ENCODE measurements at regions not wholly inside any gene's neighbourhood (a gene's known extent, or its start where the extent isn't known, plus 50 kb on each side); places are given as distances from the start of the nearest gene placed in this dataset.

DNA sequence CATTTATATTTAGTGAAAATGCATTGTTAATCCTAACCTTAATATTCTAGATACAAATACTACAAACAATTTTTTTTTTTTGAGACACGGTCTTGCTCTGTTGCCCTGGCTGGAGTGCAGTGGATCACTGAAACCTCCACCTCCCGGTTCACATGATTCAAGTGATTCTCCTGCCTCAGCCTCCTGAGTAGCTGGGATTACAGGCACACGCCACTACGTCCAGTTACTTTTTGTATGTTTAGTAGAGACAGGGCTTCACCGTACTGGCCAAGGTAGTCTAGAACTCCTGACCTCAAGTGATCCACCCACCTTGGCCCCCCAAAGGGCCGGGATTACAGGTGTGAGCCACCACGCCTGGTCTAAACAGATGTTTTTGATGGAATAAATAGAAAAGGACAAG lies 361.5 kb upstream of the NECTIN3 start:
- DNase-seq (ENCODE audit: low read depth), result no peak
- TF ChIP-seq, protein P1, sequence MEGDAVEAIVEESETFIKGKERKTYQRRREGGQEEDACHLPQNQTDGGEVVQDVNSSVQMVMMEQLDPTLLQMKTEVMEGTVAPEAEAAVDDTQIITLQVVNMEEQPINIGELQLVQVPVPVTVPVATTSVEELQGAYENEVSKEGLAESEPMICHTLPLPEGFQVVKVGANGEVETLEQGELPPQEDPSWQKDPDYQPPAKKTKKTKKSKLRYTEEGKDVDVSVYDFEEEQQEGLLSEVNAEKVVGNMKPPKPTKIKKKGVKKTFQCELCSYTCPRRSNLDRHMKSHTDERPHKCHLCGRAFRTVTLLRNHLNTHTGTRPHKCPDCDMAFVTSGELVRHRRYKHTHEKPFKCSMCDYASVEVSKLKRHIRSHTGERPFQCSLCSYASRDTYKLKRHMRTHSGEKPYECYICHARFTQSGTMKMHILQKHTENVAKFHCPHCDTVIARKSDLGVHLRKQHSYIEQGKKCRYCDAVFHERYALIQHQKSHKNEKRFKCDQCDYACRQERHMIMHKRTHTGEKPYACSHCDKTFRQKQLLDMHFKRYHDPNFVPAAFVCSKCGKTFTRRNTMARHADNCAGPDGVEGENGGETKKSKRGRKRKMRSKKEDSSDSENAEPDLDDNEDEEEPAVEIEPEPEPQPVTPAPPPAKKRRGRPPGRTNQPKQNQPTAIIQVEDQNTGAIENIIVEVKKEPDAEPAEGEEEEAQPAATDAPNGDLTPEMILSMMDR (IDR thresholded peaks at IDR 0.05; ENCODE audit: insufficient read depth, low read depth, low read length, missing control alignments), result no peak
- no peak overlapping the region for H3K4me3 ChIP-seq (ENCODE audit: low read depth, low read length)

DNA sequence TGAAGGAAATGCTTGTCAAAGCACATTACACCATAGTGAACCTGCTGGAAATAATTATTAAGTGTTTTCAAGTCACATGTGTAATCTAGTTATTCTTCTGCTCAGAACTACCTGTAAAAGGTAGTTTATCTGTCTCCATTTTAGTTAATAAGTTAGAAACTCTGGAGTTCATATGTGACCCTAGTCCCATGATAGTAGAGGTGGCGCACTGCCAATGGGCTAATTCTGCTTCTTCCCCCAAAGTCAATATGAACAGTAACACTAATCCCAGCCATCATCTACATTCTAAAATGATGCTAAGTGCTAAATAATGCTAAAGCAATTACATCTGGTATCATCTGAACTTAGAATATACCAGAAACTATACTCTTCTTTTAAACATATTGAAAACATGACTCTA lies 361.0 kb upstream of the NECTIN3 start:
- TF ChIP-seq, protein P1 (IDR thresholded peaks at IDR 0.05; ENCODE audit: insufficient read depth, low read depth, low read length, missing control alignments), result no peak
- DNase-seq (ENCODE audit: low read depth), result no peak
- H3K4me3 ChIP-seq (ENCODE audit: low read depth, low read length), result no peak overlapping the region

DNA sequence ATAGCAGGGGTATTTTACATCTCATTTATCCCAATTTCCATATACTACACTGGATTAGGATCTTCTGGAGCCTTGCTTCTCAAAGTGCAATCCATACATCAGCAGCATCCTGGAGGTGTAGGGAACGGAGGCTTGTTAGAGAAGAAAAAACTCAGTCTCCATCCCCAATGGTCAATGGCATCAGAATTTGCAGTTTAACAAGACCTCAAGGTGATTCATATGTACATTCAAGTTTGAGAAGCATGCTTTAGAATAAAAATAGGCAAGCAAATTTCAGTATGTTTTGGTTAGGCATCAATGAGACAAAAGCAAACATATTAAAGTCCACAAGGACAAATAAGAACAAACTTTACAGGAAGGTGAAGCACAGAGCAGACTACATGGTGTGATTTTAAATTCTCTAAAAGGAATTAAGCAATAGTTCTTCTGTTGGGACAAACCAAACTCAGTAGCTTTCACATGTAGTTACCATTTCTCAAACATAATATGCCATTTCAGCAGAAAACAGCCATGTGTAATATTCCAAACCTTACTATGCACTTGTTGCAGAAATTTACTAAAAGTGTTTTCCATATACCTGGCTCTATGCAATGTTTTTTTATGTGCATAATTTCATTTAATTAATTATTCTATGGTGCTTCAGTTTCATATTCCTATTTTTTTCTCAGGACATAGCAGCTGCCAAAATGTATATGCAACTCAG lies 360.3 kb upstream of the NECTIN3 start:
- H3K4me3 ChIP-seq (ENCODE audit: low read depth, low read length), result no peak overlapping the region
- TF ChIP-seq, protein P1 (IDR thresholded peaks at IDR 0.05; ENCODE audit: insufficient read depth, low read depth, low read length, missing control alignments), result no peak
- DNase-seq (ENCODE audit: low read depth), result no peak

DNA sequence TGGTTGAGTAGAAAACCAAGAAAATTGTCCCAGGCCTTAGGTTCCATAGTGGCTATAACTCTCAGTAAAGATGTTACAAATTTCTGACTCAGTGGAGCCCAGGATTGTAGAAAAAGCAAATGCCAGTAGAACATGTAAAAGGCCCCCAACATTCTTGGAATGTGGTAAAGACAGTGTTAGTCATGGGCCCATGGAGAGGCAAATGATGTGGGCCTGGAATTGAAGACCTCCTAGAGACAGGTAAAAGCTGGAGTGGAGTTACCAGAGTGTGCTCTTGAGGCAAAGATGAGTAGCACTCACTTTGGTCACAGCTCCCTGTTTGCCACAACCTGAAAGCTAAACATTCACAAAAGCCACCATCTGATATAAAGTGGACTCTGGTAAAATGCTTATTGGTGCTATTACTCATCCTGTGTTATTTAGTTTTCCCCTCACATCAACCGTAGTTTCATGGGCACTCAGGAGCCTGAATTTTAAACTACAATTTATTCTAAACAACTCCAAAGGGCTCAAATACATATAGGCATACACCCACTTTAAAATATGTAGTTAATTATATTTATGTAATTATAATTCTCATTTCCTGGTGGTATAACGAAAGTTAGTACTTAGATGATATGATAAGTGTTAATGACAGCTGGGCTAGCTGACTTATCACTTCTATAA lies 359.6 kb upstream of the NECTIN3 start:
- no peak overlapping the region for H3K4me3 ChIP-seq (ENCODE audit: low read depth, low read length)
- TF ChIP-seq, protein P1 (IDR thresholded peaks at IDR 0.05; ENCODE audit: insufficient read depth, low read depth, low read length, missing control alignments), result no peak
- no peak for DNase-seq (ENCODE audit: low read depth)

DNA sequence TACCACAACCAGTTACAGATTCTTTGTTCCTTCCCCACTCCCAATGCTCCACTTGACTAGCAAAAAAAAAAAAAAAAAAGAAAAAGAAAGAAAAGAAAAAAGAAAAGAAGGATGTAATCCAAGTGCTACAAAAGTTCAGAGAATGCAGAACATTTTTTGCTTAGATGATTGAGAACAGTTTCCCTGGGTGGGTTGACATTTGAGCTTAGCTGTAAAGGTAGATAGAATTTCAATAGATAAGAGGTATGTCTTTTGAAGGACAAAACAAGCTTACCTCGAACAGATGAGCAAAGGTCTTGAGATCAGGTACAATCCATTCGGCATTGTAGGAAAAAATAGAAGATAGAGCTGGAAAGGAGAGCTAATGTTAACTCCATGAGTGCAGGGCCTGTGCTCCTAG lies 344.6 kb upstream of the NECTIN3 start:
- no peak overlapping the region for H3K4me3 ChIP-seq (ENCODE audit: low read depth, low read length)
- TF ChIP-seq, protein P1 (IDR thresholded peaks at IDR 0.05; ENCODE audit: insufficient read depth, low read depth, low read length, missing control alignments), result no peak
- DNase-seq (ENCODE audit: low read depth), result no peak

DNA sequence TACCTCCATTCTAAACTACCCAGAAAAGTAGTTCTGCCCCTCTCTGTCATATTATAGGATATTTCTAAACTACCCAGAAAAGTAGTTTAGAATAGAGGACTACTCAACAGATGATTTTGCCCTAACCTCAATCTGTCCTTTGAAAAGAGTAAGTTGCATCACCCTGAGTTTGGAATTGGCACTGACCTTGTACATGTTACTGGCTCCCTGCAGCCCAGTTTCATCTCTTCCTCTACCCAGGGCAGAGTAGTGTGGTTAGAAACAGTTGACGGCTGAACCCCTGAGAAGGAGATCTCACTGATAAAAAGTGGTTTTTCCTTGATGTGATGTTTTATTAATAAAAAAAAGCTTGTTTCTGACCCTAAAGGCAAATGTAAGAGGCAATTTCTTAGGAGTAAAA lies 340.5 kb upstream of the NECTIN3 start:
- TF ChIP-seq, protein P1 (IDR thresholded peaks at IDR 0.05; ENCODE audit: insufficient read depth, low read depth, low read length, missing control alignments), result no peak

More for the DNA sequence above, 340.5 kb upstream of the NECTIN3 start:
- H3K4me3 ChIP-seq (ENCODE audit: low read depth, low read length), result no peak overlapping the region
- no peak for DNase-seq (ENCODE audit: low read depth)
